Transverse colon (tissue), 3 donors: ENCODE measurements at regions not wholly inside any gene's neighbourhood (a gene's known extent, or its start where the extent isn't known, plus 50 kb on each side); places are given as distances from the start of the nearest gene placed in this dataset.

ENCODE experiments used
- POLR2A ChIP-seq: fragments of 450-650 bp; IDR thresholded peaks from one replicate; pipeline ENCODE4 v1.6.1; 2016; ENCODE audit warnings: antibody characterized with exemption, mild to moderate bottlenecking, moderate library complexity
- TF ChIP-seq, protein P1 (sequence below), 5 experiments: fragments of 200-600 bp in 3 of 5; fragments of 450-650 bp in 2 of 5; sonication (generic) in 3 of 5; IDR thresholded peaks; 1 replicate in 2 of 5; 2 replicates in 3 of 5; pipeline ENCODE4 v1.5.1; 2016 to 2017; ENCODE audit warnings: antibody characterized with exemption in 5 of 5, inconsistent platforms in 3 of 5, mild to moderate bottlenecking in 2 of 5, moderate library complexity in 1 of 5

- TF ChIP-seq POLR2A: no peak
- TF ChIP-seq, protein P1, sequence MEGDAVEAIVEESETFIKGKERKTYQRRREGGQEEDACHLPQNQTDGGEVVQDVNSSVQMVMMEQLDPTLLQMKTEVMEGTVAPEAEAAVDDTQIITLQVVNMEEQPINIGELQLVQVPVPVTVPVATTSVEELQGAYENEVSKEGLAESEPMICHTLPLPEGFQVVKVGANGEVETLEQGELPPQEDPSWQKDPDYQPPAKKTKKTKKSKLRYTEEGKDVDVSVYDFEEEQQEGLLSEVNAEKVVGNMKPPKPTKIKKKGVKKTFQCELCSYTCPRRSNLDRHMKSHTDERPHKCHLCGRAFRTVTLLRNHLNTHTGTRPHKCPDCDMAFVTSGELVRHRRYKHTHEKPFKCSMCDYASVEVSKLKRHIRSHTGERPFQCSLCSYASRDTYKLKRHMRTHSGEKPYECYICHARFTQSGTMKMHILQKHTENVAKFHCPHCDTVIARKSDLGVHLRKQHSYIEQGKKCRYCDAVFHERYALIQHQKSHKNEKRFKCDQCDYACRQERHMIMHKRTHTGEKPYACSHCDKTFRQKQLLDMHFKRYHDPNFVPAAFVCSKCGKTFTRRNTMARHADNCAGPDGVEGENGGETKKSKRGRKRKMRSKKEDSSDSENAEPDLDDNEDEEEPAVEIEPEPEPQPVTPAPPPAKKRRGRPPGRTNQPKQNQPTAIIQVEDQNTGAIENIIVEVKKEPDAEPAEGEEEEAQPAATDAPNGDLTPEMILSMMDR (IDR thresholded peaks at IDR 0.05): no peak
Observed at GRCh38 chr2:71949537-71949798, 198.2 kb downstream of the CYP26B1 start.
